HG03439 (cell line): ENCODE measurements at regions not wholly inside any gene's neighbourhood (a gene's known extent, or its start where the extent isn't known, plus 50 kb on each side); places are given as distances from the start of the nearest gene placed in this dataset.

ENCODE experiments used
- ATAC-seq: cut with Tn5 transposase; IDR thresholded peaks from one replicate; pipeline ENCODE4 v1.9.1; 2021; ENCODE audit warnings: mild to moderate bottlenecking, moderate library complexity; ENCODE audit not compliant: unreplicated experiment

DNA sequence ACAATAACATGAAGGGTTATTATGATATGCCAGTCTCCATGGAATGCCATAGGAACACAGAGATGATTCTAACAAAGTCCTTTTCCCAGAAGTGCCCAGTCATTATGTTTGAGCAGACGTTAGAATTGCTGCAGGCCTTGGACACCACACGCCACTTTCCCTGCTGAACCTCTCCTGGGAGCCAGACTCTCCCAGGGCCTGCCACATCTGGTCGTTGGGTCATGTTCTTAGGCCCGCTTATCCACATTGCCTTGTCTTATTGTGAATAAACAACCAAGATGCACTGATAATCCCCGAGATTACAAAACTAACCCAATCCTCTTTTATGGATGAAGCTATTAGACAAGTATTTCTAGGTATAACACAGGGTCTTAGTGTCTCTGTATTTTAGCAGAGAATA lies 276.5 kb upstream of the CITED2 start:
- no peak for ATAC-seq

DNA sequence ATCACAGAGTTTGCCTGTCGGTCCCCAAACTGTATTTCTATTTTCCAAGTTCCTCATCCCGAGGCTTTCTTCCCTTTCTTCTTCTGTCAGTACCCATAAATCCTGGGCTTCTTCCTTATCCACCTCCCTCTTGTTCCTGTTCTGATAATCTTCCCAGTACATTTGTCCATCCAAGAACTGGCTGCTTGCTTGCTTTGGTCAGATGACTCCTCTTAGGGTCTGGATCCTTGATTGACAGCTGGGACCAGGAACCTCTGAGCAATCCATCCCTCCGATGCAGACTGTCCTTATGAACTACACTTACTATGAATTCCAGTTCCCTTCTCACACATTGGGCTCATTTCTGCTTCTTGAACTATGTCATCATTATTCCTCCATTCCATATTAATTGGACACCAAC lies 275.3 kb upstream of the CITED2 start:
- no peak for ATAC-seq

DNA sequence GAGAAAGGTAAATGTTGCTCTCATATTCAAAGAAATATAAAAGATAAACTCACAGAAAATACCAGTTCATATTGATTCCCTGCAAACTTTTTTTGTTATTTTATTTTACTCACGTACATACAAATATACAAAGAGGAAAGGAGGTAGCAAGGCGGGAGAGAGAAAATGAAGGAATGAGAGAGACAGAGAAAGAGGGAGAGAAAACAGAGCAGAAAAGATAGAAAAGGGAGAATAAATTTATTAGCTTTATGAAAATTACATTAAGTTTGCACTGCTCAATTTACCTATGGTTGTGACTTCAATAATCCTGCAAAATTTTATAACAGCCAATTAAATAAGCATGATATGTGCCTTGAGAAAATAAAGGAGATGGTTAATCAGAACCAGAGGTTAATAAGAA lies 274.7 kb upstream of the CITED2 start:
- ATAC-seq: no peak

DNA sequence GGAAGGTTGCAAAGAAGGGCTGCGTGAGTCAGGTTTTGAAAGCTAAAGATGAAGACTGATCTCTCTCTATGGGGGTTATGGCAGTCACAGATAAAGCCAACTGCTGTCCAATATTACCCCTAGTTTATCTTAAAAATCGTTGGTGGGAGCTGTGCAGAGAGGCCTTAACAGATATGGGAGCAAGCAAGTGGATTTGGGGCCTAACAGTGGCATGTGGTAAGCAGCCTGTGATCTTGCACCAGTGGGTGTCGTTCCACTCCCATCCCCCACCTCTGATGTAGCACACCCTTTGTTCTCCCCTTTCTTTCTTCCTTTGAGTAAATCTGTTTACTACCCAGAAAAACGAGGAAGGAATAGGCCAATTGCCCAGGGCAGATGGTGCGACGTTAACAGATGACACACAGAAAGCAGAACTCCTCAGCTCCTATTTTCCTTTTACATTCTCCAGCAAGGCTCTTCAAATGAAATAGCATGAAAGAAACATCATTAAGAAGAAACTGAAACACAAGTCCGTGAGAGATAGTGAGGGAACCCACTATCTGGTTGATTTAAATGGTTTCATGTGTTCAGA lies 274.1 kb upstream of the CITED2 start:
- ATAC-seq: no peak

DNA sequence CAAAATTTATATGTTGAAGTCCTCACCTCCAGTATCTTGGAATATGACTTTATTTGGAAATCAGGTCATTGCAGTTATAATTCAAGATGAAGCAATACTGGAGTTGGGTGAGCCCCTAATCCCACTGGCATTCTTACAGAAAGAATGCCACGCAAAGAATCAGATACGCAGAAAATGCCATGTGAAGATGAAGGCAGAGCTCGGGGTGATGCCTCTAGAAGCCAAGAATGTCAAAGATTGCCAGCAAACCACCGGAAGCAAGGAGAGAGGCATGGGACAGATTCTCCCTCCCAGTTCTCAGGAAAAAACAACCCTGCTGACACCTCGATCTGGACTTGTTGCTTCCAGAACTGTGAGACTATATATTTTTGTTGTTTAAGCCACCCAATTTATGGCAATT lies 273.4 kb upstream of the CITED2 start:
- no peak for ATAC-seq

DNA sequence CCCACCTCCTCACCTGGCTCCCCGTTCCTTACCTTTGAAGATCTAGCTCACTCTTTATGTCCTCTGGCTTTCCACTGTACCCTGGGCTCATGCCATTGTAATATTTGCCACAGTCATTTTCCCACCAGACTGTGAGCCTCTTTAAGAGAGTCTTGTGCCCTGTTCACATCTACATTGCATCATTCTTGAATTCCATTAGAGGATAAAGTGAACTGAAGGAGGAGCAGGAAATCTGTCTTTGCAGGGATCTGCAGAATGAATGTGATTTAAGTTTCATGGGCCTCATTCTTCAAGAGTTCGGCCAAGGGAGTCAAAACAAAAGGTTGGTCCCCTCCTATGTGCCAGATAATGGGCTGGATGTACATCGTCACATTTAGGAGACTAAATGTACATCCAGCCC lies 272.6 kb upstream of the CITED2 start:
- no peak for ATAC-seq

DNA sequence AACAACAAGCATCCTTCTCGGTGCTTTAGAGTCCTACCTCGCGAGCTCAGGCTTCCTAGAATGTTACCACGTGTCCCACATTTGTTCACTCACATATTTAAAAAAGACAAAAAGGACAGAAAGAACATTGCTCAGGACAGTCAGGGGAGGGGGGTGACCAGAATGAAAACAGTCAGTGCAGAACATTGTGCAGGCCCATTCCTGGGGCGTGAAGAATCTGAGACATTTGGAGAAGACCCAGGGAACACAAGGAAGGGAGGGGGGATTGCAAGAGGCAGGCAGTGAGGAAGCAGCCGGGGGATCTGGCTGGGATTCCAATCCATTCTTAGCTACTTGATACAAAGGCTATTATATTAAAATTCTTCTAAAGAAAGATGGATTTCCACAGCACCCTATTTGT lies 270.4 kb upstream of the CITED2 start:
- no peak for ATAC-seq

DNA sequence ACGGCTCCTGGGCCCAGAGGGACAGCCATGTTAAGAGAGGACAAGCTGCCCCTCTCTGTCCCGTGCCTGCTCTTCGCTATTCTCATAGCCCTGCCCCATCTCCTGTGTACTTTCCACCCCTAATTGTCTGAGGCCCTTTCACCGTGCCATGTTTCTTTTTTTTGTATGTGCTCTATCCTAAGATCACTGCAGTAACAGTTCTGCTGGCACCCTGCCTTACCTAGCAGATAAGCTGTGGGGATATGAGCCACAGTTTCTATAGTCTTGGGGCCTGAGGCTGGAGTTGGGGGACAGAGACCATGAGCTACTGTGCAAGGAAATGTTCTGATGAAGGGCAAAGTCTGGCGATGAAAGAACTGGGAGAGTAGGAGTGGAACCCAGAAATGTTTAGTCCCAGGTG lies 269.5 kb upstream of the CITED2 start:
- no peak for ATAC-seq

DNA sequence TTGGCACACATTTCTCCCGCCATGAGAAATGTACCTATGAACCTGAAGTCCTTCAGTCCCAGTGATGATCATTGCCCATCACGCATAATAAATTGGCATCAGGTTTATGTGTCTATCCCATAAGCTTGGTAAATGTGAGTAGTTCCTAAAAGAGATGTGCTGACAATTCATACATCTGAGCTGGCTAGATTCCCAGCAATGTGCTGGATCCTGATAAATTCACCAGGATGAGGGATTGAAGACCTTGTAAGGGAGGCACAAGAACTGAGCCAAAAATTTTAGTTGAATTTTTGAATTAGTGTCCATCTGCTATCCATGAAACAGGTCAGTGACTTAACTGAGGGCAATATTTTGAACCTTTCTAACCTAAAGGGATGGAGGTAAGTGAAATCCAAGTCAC lies 267.9 kb upstream of the CITED2 start:
- no peak for ATAC-seq

DNA sequence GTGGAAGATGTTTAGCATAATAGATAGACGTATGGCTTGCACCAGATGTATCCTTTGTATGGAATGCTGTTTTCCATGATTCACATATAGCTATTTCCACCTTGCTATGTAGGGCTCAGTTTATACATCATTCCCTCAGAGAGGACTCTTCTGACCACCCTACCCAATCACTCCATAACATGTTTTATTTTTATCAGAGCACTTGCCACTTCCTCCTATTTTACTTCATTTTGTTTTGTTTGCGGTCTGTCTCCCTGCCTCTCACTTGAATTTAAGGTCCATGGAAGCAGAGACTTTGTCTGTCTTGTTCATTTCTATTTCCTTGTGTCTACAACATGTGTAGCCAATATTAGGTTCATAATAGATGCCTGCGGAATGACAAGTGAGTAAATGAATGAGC lies 266.9 kb upstream of the CITED2 start:
- ATAC-seq: no peak

DNA sequence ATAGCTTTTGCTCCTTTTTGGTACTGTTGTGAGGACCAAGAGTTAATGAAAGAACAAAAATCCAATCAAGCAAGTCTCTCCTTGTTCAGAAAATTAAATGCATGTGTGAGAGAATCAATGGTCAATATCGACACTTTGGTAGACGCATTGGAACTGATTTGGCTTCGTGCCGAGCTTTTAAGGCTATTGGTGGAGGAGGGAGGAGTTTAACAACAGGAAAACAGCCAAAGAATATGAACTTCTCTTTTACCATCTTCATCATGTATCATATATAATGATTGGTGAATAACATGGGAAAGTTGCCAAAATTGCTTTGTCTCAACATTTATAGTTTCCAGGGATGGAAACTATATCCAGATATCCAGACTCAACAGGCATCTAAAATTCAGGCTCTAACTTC lies 266.5 kb upstream of the CITED2 start:
- ATAC-seq: no peak

DNA sequence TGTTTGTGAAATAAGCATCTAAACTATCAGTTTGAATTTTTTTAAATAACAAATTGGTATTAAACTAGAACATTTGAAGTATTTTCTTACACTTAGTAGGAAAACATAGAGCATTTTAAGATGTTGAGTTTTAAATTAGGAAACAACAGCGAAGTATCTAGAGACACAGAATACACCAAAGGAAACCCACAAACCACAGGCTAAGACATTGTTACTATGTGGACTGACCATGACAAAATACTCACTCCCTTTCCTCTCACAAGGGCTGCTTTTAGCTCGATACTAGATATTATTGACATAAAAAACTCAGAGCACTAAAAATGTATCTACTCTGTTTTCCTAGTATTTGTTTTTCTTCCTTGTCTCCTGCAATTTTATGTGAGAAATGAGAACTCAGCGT lies 266.0 kb upstream of the CITED2 start:
- ATAC-seq: peak; percentile 82

DNA sequence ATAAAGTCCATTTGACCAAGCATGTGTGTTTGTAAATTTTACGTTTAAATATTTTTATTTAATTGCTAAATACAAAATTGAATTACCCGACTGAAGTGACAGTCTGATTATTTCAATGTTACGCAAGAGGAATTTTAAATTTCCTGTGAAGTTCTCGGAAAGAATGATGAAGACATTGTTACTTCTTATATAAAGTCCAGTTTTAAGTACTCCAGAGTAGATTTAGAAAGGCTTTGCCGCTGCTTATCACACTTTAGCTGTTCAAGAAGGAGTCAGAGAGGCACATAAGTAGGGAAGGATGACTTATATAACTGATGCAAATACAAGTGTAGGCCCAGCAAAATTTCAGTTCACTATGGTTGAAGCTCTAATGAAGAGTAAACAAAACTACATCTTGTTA lies 265.1 kb upstream of the CITED2 start:
- ATAC-seq: no peak

DNA sequence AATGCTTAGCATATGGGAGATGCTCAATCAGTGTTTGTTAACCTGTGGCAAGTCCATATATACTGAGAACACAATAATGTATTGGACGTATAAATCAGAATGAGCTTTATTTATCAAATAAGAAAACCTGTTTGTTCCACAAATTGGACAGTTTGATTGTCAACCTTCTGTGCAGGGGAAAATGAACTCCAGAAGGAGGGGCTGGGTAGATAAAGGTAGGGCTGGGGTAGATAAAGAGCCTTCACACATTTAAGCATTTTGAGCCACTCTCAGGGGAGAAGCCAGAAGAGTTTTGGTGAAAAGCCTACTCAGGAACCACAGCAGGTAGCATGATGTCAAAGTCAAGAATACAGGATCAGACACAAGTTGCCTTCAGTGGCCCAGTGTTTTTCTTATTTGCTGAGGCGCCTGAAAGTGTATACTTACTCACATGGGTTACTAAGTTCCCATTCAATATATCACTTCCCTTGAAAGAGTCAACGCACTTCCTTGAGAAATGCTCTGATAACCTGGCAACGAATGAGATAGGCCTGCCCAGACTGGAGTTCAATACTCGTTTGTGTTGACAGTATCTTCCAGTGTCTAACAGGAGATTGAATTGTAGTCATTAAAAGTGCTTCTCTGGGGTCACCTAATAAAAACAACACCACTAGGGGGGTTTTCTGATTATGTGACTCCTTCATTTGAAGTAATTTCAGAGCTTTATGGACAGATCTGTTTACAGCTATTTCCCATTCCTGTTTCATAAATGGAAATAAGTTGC lies 263.9 kb upstream of the CITED2 start:
- ATAC-seq: no peak

DNA sequence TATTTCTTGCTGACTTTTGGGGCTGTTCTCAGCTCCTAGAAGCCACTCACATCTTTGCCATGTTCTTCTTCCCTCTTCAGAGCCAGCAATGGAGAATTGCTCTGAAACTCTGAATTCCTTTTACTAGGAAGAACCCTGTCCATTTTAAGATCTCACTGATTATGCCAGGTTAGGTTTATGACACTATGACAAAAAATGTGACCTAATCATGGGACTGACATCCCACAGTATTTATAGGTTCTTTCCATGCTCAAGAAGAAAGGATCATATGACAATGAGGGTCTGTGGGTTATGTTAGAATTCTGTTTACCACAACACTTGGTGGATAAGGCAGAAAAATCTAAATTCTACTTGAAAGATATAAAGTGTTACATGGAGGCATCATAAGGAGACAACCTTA lies 263.3 kb upstream of the CITED2 start:
- no peak for ATAC-seq

DNA sequence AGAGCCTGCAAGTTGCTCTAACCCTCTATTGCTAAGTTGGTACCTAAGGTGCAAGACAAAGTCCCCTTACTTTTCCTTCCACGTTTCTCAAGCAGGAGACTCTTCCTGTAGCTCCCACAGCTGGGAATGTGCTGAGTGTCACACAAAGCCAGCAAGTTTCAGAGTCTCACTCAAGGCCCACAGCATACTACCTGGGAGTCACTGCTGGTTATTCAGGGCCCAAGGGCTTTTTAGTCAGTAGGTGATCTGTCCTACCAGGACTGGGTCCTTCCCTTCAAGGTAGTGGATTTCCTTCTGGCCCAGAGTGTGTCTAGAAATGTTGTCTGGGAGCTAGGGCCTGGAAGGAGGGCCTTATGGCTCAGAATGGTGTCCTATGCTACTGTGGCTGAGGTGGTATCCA lies 261.9 kb upstream of the CITED2 start:
- ATAC-seq: no peak

DNA sequence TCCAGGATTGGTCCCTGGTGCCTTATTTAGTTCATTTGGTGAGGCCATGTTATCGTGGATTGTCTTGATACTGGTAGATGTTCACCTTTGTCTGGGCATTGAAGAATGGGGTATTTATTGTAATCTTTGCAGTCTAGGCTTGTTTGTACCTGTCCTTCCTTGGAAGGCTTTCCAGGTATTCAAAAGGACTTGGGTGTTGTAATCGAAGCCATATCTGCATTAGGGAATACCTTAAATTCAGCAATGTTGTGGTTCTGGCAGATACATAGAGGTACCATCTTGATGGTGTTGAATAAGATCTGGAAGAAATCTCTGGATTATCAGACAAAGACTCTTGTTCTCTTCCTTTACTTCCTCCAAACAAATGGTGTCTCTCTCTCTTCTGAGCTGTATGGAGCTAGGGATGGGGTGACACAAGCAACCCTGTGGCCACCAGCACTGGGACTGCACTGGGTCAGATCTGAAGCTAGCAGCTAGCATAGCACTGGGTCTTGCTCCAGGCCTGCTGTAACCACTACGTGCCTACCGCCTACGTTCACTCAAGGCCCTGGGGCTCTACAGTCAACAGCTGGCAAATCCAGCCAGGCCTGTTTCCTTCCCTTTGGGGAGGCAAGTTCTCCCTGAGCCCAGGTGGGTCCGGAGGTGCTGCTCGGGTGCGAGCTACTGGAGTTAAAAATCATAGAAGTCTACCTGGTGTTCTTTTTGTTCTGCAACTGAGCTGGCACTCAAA lies 261.1 kb upstream of the CITED2 start:
- ATAC-seq: no peak

DNA sequence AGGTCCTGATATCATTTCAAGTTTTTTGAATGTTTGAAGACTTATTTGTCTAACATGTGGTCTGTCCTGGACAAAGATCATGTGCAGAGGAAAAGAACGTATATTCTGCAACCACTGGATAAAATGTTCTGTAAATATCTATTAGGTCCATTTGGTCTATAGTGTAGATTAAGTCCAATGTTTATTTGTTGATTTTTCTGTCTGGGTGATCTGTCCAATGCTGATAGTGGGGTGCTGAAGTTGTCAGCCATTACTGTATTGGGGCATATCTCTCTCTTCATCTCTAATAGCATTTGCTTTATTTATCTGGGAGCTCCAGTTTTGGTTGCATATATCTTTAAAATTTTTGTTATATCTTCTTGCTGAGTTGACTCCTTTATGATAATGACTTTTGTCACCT lies 258.4 kb upstream of the CITED2 start:
- ATAC-seq: no peak

DNA sequence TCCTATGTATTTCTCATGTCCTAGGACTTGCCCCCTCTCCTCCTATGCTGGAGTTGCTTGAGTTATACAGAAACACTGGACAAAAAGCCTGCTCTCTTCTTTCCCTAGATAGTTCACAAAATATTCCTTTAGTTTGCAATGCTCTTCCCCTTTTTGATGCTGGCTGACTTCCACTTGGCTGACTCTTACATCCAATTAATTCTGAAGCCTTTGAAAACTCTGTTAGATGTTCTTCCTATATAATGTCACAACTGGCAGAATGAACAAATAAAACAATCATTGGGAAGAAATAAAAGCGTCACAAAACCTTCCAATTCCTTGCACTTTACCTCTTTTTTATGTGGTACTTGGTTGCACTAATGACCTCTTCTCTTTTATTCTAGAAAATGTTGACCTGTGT lies 253.8 kb upstream of the CITED2 start:
- no peak for ATAC-seq

DNA sequence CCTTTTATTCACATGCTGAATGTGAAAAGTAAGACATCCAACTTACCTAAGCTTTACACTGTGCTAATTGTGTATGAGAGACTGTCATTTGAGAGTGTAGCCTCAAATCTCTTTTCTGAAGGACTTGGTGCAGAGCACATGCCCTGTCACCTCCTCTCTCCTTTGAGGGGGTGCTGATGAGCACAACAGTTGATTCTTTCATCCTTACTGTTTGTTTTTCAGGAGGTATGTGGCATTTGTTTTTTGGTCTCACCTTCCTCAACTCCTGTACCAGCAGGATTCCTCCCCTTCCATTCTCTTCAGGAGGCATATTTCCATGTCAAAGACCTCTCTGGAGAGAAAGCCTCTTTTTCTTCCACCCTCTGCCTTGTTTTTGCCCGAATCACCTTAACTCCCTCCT lies 252.6 kb upstream of the CITED2 start:
- no peak for ATAC-seq

DNA sequence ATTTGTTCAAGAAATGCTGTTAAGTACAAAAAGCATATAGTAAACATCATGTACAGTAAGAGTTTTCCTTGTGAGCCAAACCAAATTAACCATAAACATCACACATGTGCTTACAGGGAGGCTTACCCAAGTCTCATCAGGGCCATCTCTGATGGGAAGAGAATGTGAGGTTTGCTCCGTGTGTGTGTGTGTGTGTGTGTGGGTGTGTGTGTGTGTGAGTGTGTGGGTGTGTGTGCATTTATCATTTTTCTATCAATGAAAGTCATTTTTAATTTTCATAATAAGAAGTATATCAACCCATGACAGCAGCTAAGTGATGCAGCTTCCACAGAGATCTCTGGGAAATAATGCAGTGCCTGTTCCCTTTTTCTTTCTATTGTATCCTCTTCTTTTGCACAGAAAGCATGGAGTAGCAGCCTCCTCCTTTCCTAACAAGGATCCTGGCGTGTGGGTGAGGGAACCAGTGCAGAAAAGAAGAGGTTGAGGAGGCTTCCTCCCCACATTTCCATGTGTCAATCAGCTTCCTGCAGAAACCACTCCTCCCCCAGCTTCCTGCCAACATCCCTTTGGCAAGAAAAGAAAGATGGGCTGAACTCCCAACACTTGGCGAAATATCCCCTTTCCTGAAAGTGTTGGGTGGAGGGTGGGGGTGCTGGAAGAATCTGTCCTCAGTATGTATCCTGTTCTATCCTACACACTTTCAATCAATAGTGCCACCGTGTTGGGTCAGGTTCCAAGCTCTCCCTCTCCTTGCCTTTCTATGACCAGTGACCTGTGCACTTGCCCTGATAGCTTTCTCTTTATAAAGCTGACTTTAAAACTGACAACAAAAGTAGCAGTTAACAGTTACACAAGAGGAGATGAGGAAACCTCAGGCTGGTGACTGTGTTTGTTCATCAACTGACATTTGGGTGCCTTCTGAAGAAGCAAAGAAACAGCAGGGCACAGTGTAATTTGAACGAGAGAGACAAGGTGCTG lies 251.8 kb upstream of the CITED2 start:
- ATAC-seq: no peak
